AG09309 (cell line): ENCODE measurements at regions not wholly inside any gene's neighbourhood (a gene's known extent, or its start where the extent isn't known, plus 50 kb on each side); places are given as distances from the start of the nearest gene placed in this dataset.
A peak's percentile ranks its signal among the peaks of the same experiment; 100 is the strongest.

Experiments used
- DNase-seq: peaks from one replicate; pipeline ENCODE4 v3.0.0-alpha.2; 2010; ENCODE audit warnings: low read depth
- H3K4me3 ChIP-seq: 2 replicates; pipeline ENCODE4 v1.5.1; 2011; ENCODE audit warnings: mild to moderate bottlenecking, low read depth, low read length, moderate library complexity; ENCODE audit not compliant: control insufficient read depth
- TF ChIP-seq, protein P1 (sequence below): IDR thresholded peaks from 2 replicates; pipeline ENCODE4 v1.5.1; 2011; ENCODE audit warnings: mild to moderate bottlenecking, low read depth, low read length, inconsistent platforms; ENCODE audit not compliant: insufficient read depth, control insufficient read depth; ENCODE audit errors: missing control alignments

DNA sequence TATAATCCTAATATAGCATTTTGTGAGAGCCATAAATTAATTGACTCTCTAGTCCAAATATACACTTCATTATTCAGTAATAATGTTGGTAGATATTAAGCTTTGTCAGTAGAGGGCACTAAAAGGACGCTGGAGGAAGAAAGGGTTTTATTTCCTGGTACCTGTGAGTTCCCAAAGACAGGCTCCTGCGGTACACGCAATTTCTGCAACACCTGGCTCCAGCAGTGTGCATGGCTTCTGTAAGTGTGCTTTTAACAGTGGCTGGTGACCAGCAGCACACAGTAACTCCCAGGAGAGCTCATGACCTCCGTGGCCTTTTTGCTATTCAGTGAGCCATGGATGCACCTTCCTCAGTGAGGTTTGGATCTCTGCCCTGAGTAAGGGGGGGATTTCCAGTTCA lies 338.3 kb upstream of the ZNF385D start:
- H3K4me3 ChIP-seq, result no peak overlapping the region
- TF ChIP-seq, protein P1, sequence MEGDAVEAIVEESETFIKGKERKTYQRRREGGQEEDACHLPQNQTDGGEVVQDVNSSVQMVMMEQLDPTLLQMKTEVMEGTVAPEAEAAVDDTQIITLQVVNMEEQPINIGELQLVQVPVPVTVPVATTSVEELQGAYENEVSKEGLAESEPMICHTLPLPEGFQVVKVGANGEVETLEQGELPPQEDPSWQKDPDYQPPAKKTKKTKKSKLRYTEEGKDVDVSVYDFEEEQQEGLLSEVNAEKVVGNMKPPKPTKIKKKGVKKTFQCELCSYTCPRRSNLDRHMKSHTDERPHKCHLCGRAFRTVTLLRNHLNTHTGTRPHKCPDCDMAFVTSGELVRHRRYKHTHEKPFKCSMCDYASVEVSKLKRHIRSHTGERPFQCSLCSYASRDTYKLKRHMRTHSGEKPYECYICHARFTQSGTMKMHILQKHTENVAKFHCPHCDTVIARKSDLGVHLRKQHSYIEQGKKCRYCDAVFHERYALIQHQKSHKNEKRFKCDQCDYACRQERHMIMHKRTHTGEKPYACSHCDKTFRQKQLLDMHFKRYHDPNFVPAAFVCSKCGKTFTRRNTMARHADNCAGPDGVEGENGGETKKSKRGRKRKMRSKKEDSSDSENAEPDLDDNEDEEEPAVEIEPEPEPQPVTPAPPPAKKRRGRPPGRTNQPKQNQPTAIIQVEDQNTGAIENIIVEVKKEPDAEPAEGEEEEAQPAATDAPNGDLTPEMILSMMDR, result peak; percentile 42
- no peak for DNase-seq

DNA sequence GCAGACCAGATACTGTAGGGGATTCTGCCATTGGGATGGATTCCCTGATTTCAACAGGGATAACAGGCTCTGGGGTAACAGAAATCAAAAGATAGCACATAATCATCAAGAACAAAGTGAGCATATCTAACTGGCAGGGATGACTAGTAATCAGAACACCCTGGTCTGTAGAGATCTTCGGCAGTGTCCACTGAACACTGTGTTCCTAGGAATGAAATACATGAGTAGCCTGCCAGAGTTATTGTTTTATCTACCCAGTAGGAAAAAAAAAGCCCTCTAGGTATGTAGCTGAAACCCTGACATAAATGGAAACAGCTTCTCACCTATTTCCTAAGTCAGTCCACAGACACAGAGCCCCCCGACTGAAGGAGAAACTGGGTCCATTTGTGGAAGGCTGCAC lies 340.3 kb upstream of the ZNF385D start:
- no peak for DNase-seq
- TF ChIP-seq, protein P1, result no peak
- H3K4me3 ChIP-seq, result no peak overlapping the region

DNA sequence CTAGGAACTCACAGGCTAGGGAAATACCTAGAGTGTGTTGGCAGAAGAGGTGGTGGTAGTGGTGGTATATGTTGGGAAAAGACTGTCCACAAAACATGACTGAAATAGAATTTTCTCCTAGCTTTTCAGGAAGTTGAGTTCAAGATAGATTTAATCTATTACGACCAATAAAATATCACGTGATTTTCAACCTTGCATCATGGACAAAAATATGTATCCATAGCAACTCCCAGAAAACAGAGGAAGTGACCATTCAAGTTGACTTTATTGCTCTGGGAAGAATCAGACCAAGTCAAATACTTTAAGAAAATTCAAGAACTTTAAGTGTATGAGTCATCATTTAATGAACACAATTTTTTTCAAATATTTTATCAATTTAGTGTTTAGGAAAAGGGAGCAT lies 347.0 kb upstream of the ZNF385D start:
- no peak overlapping the region for H3K4me3 ChIP-seq
- no peak for DNase-seq
- TF ChIP-seq, protein P1, result no peak

DNA sequence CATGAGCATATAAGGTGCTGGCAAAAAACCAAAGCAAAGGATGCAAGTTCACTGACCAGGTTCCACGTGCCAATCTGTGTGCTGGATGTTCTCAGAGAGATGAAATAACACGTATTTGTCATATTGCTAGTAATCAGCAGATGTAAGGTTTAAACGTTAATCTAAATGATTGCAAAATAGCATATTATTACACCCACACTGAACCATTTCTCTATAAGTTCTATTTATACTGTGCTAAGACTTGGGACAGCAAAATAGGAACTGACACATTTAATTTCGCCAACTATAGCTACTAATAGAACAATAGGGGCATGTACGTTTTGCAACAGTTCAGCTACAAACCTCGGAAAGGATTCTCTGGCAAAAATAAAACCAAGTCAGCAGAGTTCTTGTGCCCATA lies 350.3 kb upstream of the ZNF385D start:
- TF ChIP-seq, protein P1, result no peak
- DNase-seq, result no peak
- no peak overlapping the region for H3K4me3 ChIP-seq

DNA sequence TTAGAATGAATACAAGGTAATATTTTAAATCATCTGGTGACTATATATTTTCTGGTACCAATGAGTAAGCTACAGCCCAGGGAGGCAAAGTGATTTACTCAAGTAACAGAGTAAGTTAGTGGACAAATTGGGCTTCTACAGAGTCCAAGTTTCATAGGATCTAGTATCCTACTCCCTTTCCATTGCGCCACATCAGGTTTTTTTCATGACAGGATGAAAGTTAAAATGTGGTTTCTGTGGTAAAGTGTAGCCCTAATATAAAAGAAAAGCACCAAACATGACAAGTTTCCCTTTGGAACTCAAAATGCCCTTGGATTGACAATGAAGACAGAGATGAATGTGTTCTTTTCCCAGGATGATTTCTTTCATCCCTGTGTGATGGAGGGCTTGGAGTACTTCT lies 350.8 kb upstream of the ZNF385D start:
- H3K4me3 ChIP-seq, result no peak overlapping the region
- no peak for DNase-seq
- TF ChIP-seq, protein P1, result no peak

DNA sequence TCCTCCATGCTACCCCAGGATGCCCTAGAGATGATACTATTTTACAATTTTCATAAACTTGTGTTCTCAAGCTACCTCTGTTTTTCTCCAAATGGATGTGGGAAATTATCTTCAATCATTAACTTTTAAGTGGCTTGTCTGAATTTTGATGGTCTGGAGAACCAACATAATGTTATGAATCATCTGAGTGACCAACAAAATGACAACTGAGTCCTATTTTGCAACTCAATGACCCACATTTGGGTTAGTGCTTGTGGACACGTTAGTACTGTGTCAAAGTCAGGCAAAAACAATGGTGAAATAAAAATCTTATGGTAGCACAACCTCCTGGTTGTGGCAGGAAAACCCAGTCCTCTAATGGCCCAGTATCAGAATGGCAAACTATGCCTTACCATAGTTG lies 352.4 kb upstream of the ZNF385D start:
- TF ChIP-seq, protein P1, result no peak
- DNase-seq, result no peak
- no peak overlapping the region for H3K4me3 ChIP-seq

DNA sequence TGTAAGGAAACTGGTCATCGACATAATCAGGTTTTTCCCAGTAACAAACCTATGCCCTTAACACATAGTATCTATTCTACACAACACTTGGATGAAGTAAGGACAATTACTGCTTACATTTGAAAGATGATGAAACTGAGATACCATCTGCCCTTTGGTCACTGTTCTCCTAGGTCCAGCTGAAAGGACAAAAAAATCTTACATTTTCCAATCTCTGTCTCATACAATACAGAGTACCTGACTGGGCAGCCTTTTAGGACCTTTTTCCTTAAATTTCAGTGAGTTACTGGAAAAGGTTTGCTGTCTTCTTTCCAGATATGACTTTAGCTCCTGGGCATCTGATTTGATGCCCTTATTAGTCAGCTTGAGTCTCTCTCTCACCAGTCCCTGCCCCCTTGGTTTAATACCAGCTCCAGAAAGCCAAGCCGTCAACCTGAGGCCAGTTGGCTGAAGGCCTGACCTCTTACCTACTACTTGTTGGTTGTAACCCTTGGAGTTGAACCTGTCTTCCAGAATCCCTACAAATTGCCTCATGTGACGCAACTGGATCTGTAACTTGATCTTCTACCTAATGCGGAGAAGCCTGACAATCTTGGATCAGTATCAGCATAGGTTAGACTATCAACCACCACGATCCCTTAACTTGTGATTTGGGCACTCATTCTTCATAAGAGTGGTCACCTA lies 355.3 kb upstream of the ZNF385D start:
- no peak overlapping the region for H3K4me3 ChIP-seq
- TF ChIP-seq, protein P1, result no peak
- DNase-seq, result no peak
